HG03520 (cell line): ENCODE measurements at regions not wholly inside any gene's neighbourhood (a gene's known extent, or its start where the extent isn't known, plus 50 kb on each side); places are given as distances from the start of the nearest gene placed in this dataset.
"Not testable (repeated sequence)": the region's sequence is repeated elsewhere in the genome, so short reads cannot be mapped to it uniquely, and the experiment has no call there.

Source experiments
- ATAC-seq: cut with Tn5 transposase; IDR thresholded peaks from one replicate; pipeline ENCODE4 v1.9.1; 2021; ENCODE audit warnings: mild to moderate bottlenecking, moderate library complexity; ENCODE audit not compliant: unreplicated experiment

- no peak for ATAC-seq
These were observed 50.7 kb upstream of the AP4E1 start for GRCh38 chr15:50857763-50858162.

GRCh38 chr15:50854601-50855490 lies 53.6 kb upstream of the AP4E1 start:
- peak; percentile 90 for ATAC-seq

GRCh38 chr15:50850003-50850402 lies 58.5 kb upstream of the AP4E1 start:
- no peak for ATAC-seq

GRCh38 chr15:50848349-50848748 lies 60.1 kb upstream of the AP4E1 start:
- no peak for ATAC-seq

- ATAC-seq: not testable (repeated sequence)
These were observed 63.3 kb upstream of the AP4E1 start for GRCh38 chr15:50845181-50845580.

GRCh38 chr15:50840520-50840919 lies 68.0 kb upstream of the AP4E1 start:
- ATAC-seq: no peak

GRCh38 chr15:50837256-50837770 lies 71.2 kb upstream of the AP4E1 start:
- ATAC-seq: no peak

GRCh38 chr15:50830477-50831354 lies 65.2 kb upstream of the SPPL2A start:
- ATAC-seq: no peak

- no peak for ATAC-seq
These were observed 63.2 kb upstream of the SPPL2A start for GRCh38 chr15:50828610-50829206.

GRCh38 chr15:50825946-50826345 lies 60.4 kb upstream of the SPPL2A start:
- no peak for ATAC-seq

GRCh38 chr15:50824514-50824913 lies 59.0 kb upstream of the SPPL2A start:
- ATAC-seq: no peak

- ATAC-seq: no peak
These were observed 57.8 kb upstream of the SPPL2A start for GRCh38 chr15:50823281-50823680.

- ATAC-seq: no peak
These were observed 56.0 kb upstream of the SPPL2A start for GRCh38 chr15:50821476-50821875.

GRCh38 chr15:50820808-50821382 lies 55.4 kb upstream of the SPPL2A start:
- no peak for ATAC-seq

GRCh38 chr15:50819344-50819743 lies 53.8 kb upstream of the SPPL2A start:
- no peak for ATAC-seq

GRCh38 chr15:50815958-50816590 lies 50.6 kb upstream of the SPPL2A start:
- no peak for ATAC-seq
